Karpas-422 (cell line): ENCODE measurements at regions not wholly inside any gene's neighbourhood (a gene's known extent, or its start where the extent isn't known, plus 50 kb on each side); places are given as distances from the start of the nearest gene placed in this dataset.
"Not testable (repeated sequence)": the region's sequence is repeated elsewhere in the genome, so short reads cannot be mapped to it uniquely, and the experiment has no call there.

Experiments used
- DNase-seq: peaks from one replicate; pipeline ENCODE4 v3.0.0-alpha.2; 2015
- H2AFZ ChIP-seq: fragments of 200-600 bp; sonication (generic); 2 replicates; pipeline ENCODE4 v1.6.1; 2014; ENCODE audit warnings: antibody characterized with exemption, low read length, mixed read lengths
- H3K27ac ChIP-seq: fragments of 200-600 bp; sonication (generic); 2 replicates; pipeline ENCODE4 v1.5.1; 2014; ENCODE audit warnings: mild to moderate bottlenecking, low read length, moderate library complexity
- H3K27me3 ChIP-seq: fragments of 200-600 bp; sonication (generic); 2 replicates; pipeline ENCODE4 v1.6.1; 2014; ENCODE audit warnings: low read length, mixed read lengths
- H3K36me3 ChIP-seq: fragments of 200-600 bp; sonication (generic); 2 replicates; pipeline ENCODE4 v1.6.1; 2014; ENCODE audit warnings: low read length, mixed read lengths; ENCODE audit not compliant: insufficient read depth
- H3K4me1 ChIP-seq: fragments of 200-600 bp; sonication (generic); 2 replicates; pipeline ENCODE4 v1.6.1; 2014; ENCODE audit warnings: mild to moderate bottlenecking, low read length, mixed read lengths
- H3K4me2 ChIP-seq: fragments of 200-600 bp; sonication (generic); 2 replicates; pipeline ENCODE4 v1.6.1; 2014; ENCODE audit warnings: low read length, low read depth, mild to moderate bottlenecking; ENCODE audit not compliant: poor library complexity, severe bottlenecking
- H3K4me3 ChIP-seq: fragments of 200-600 bp; sonication (generic); 2 replicates; pipeline ENCODE4 v1.5.1; 2014; ENCODE audit warnings: mild to moderate bottlenecking, antibody characterized with exemption, low read length, mixed read lengths
- H3K79me2 ChIP-seq: fragments of 200-600 bp; sonication (generic); 2 replicates; pipeline ENCODE4 v1.6.1; 2014; ENCODE audit warnings: mild to moderate bottlenecking, low read length, mixed read lengths
- H3K9ac ChIP-seq: fragments of 200-600 bp; sonication (generic); 2 replicates; pipeline ENCODE4 v1.6.0; 2014; ENCODE audit warnings: low read length
- H3K9me2 ChIP-seq: fragments of 200-600 bp; sonication (generic), shearing (Covaris generic); replicated peaks from 2 replicates; pipeline ENCODE4 v1.6.0; 2014; ENCODE audit warnings: mild to moderate bottlenecking, low read length, moderate library complexity; ENCODE audit not compliant: insufficient read depth
- H3K9me3 ChIP-seq: fragments of 300-700, 200-600 bp; sonication (generic); 2 replicates; pipeline ENCODE4 v1.6.1; 2014; ENCODE audit warnings: low read length, mixed read lengths
- H4K20me1 ChIP-seq: fragments of 200-600 bp; sonication (generic); 2 replicates; pipeline ENCODE4 v1.6.1; 2014; ENCODE audit warnings: mild to moderate bottlenecking, antibody characterized with exemption, low read length, low read depth; ENCODE audit not compliant: insufficient read depth

DNA sequence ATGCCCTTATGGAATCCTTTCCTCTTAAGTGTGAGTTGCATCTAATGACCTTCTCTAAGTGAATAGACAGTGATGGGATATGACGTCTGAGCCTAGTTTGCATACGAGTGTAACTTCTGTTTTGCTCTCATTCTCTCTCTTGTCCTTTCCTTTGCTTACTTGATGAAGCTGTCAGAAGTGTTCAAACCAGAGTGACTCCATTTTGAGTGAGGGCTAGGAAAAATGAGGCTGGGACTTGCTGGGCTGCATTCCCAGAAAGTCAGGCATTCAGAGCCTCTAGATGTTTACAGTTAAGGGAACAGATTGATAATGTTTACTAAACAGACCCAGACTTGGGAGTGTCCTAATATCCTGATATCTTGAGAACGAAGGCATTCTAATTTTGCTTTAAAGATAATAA is 311.2 kb upstream of the SOX4 start:
- H3K4me3 ChIP-seq, H4K20me1 ChIP-seq, DNase-seq, H2AFZ ChIP-seq, H3K9ac ChIP-seq, H3K79me2 ChIP-seq, H3K4me2 ChIP-seq, H3K9me2 ChIP-seq, H3K4me1 ChIP-seq, H3K27ac ChIP-seq, H3K9me3 ChIP-seq, H3K27me3 ChIP-seq, H3K36me3 ChIP-seq: not testable (repeated sequence)

DNA sequence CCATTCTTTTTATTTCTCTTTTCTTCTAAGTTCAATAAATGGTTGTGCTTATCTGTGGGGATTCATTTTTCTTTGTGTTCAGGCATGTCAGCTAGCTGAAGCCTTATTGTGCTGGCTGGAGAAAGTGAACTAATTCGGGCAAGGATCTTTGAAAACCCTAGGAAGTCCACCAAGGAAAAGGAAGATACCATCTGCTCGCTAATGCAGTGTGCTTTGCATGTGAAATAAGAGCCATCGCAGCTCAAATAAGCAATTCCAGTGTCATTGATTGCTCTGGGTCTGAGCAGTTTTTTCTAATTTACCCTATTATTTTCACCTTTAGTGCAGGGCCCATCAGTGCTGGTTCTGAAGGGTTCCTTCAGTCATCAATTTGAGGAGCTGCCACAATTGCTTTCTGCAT is 309.4 kb upstream of the SOX4 start:
- Histone ChIP-seq H3K9me3 (no peaks in the 10 kb centered on the region), H3K36me3 (no peaks in the 10 kb centered on the region), H3K27ac (no peak overlapping the region), H3K27me3 (no peaks in the 10 kb centered on the region), H3K4me2 (no peak overlapping the region), H2AFZ (no peak overlapping the region), H3K79me2 (no peaks in the 10 kb centered on the region), H3K4me3 (no peak overlapping the region), H4K20me1 (no peaks in the 10 kb centered on the region), H3K4me1 (no peaks in the 10 kb centered on the region), H3K9ac (no peak overlapping the region), H3K9me2 (no peaks in the 10 kb centered on the region)
- DNase-seq: no peak

DNA sequence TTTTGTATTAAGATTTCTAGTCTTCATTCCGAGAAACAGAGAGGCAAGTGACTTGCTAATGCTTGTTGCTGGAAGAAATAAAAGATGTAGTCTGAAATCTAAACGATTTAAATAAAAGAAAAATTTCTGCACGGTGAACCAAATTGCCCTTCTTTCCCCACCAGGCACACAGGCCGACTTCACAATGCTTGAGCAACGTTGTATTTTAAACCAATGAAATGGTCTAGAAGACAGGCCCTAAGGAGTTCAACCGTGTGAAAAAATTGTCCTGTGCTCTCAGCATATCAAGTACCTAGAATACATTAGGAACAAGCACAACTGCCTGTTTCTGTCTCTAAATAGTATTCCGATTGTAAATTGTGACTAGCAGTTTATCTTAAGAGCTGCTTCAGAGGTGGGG is 308.8 kb upstream of the SOX4 start:
- Histone ChIP-seq H3K9me3 (no peaks in the 10 kb centered on the region), H4K20me1 (no peaks in the 10 kb centered on the region), H3K4me1 (no peaks in the 10 kb centered on the region), H3K4me3 (no peak overlapping the region), H3K9ac (no peak overlapping the region), H3K27me3 (no peaks in the 10 kb centered on the region), H3K4me2 (no peak overlapping the region), H3K79me2 (no peaks in the 10 kb centered on the region), H3K36me3 (no peaks in the 10 kb centered on the region), H3K27ac (no peak overlapping the region), H3K9me2 (no peaks in the 10 kb centered on the region), H2AFZ (no peak overlapping the region)
- DNase-seq: no peak

DNA sequence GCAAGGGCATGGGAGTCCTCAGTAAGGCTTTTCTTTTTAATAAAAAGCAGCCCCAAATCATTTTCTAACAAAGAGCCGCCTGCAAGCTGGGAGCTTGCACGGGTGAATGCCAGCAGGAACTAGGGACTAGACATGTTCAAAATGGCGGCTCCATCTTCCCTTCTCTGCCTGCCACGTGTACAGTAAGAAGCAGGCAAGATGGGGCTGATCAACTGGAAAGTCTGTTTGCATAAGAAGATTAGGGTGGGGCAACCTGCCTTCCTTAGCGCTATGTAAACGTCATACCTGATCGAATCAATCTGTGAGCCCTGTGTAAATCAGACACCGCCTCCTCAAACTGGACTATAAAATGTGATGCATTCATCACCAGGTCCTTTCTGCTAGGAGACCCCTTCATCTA is 299.4 kb upstream of the SOX4 start:
- no peaks in the 10 kb centered on the region for H3K9me3 ChIP-seq
- no peaks in the 10 kb centered on the region for H3K4me1 ChIP-seq
- H3K27me3 ChIP-seq: no peaks in the 10 kb centered on the region
- no peaks in the 10 kb centered on the region for H4K20me1 ChIP-seq
- H2AFZ ChIP-seq: no peak overlapping the region
- no peaks in the 10 kb centered on the region for H3K9me2 ChIP-seq
- no peaks in the 10 kb centered on the region for H3K79me2 ChIP-seq
- H3K36me3 ChIP-seq: no peaks in the 10 kb centered on the region
- no peak overlapping the region for H3K27ac ChIP-seq
- H3K4me2 ChIP-seq: no peak overlapping the region
- H3K9ac ChIP-seq: no peak overlapping the region
- DNase-seq: no peak
- no peak overlapping the region for H3K4me3 ChIP-seq

DNA sequence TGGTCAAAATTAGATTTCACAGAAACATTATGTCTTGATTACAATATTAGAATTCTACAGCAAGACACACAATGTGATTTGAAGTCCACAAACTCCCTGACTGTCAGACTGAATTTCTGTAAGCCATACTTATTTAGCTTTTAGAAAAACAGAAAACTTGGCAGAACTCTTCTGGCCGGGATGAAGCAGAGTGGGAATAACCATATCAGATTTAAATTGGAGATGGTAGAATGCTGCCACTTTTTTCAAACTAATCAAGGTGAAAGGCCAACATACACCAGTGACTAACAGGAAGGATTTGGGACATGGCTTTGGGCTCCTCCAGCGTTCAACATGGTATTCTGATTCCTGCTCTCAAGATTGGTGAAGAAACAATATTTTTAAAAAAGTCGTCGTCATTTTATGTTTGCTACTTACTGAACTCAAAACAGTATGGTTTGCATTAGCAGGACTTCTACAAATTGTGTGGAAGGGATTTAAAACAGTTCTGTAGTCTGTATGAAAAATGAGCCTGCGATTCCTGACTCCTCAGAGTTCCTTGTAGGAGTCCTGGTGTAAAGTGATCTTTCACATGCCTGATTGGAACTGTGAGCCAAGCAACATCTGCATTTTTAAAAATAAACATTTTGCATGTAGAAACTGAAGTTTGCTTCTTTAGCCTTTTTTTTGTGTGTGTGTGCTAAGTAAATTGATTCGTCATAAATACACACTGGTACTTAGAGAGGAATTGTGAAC is 297.9 kb upstream of the SOX4 start:
- Histone ChIP-seq H3K9ac (no peak overlapping the region), H3K27ac (no peak overlapping the region), H4K20me1 (no peaks in the 10 kb centered on the region)

DNA sequence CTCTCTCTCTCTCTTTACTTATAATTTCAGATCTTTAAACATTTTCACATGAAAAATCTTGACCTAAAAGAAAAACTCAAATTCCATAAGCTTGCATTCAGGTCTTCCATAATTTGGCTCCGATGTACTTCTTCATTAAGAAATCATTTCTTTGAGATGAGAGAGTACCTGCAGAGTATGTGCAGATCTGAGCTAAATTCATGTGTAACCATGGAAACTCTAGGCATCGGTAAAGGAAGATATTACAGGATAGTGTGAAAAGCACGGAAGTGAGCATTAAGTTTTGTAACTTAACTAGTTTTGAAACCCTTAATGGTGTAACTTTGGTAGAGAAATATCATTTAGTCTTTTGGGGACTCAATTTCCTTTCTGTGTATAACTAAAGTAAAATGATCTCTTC is 295.9 kb upstream of the SOX4 start:
- no peaks in the 10 kb centered on the region for H3K27me3 ChIP-seq
- H3K9ac ChIP-seq: no peak overlapping the region
- no peak for DNase-seq
- no peaks in the 10 kb centered on the region for H3K9me3 ChIP-seq
- no peaks in the 10 kb centered on the region for H3K36me3 ChIP-seq
- H3K4me3 ChIP-seq: no peak overlapping the region
- no peaks in the 10 kb centered on the region for H4K20me1 ChIP-seq
- no peak overlapping the region for H3K27ac ChIP-seq
- no peaks in the 10 kb centered on the region for H3K4me1 ChIP-seq
- H3K4me2 ChIP-seq: no peak overlapping the region
- H2AFZ ChIP-seq: no peak overlapping the region
- H3K79me2 ChIP-seq: no peaks in the 10 kb centered on the region
- H3K9me2 ChIP-seq: no peaks in the 10 kb centered on the region

More for the DNA sequence above, 297.9 kb upstream of the SOX4 start:
- H3K4me2 ChIP-seq: no peak overlapping the region
- H2AFZ ChIP-seq: no peak overlapping the region
- H3K9me3 ChIP-seq: no peaks in the 10 kb centered on the region
- no peaks in the 10 kb centered on the region for H3K9me2 ChIP-seq
- H3K36me3 ChIP-seq: no peaks in the 10 kb centered on the region
- H3K4me3 ChIP-seq: no peak overlapping the region
- no peak for DNase-seq
- no peaks in the 10 kb centered on the region for H3K79me2 ChIP-seq
- no peaks in the 10 kb centered on the region for H3K27me3 ChIP-seq
- H3K4me1 ChIP-seq: no peaks in the 10 kb centered on the region

DNA sequence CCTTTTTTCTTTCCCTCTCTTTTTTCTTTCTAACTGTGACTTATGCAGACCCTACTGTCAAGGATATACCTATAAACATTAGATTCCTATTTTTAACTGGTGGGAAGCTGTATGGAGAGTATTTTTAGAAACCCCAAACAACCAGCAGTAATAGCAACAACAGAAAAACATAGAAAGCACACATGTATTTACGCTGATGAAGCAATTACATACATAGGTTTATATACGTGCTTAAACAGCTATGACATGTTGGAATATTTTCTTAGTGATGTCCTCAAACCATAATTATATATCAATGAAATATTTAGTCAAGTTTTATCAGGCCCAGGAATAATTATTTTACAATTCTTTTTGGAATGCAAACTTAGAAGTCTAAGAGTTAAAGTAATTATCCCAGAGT is 294.3 kb upstream of the SOX4 start:
- no peak overlapping the region for H3K4me3 ChIP-seq
- no peaks in the 10 kb centered on the region for H3K79me2 ChIP-seq
- no peak for DNase-seq
- no peak overlapping the region for H2AFZ ChIP-seq
- no peak overlapping the region for H3K27ac ChIP-seq
- H4K20me1 ChIP-seq: no peaks in the 10 kb centered on the region
- H3K9ac ChIP-seq: no peak overlapping the region
- H3K9me3 ChIP-seq: 0 out of 2 replicates have a peak, but pooled peaks cover 4% of the 10 kb centered on the region
- no peaks in the 10 kb centered on the region for H3K27me3 ChIP-seq
- no peak overlapping the region for H3K4me2 ChIP-seq
- H3K4me1 ChIP-seq: no peaks in the 10 kb centered on the region
- no peaks in the 10 kb centered on the region for H3K36me3 ChIP-seq
- no peaks in the 10 kb centered on the region for H3K9me2 ChIP-seq

DNA sequence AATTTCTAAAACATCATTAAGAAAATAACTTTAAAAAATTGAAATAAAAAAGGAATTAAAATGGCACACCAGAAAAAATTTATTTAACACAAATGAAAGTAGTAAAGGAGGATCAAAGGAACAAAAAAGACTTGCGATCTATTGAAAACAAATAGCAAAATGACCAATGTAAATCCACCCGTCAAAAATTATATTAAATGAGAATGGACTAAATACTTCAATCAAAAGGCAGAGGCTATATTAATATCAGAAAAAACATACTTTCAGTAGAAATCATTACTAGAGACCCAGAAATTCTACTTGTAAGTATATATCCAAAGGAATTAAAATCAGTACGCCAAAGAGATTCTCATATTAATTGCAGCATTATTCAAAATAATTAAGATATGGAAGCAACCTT is 293.1 kb upstream of the SOX4 start:
- Histone ChIP-seq H3K36me3 (no peaks in the 10 kb centered on the region), H3K27me3 (no peaks in the 10 kb centered on the region), H2AFZ (no peak overlapping the region), H3K27ac (no peak overlapping the region), H4K20me1 (no peaks in the 10 kb centered on the region), H3K4me3 (no peak overlapping the region), H3K4me2 (no peak overlapping the region), H3K9me2 (no peaks in the 10 kb centered on the region), H3K79me2 (no peaks in the 10 kb centered on the region), H3K9me3 (0 out of 2 replicates have a peak, but pooled peaks cover 4% of the 10 kb centered on the region), H3K9ac (no peak overlapping the region), H3K4me1 (no peaks in the 10 kb centered on the region)
- no peak for DNase-seq
